WERI-Rb-1 (cell line): ENCODE measurements at regions not wholly inside any gene's neighbourhood (a gene's known extent, or its start where the extent isn't known, plus 50 kb on each side); places are given as distances from the start of the nearest gene placed in this dataset.

Source experiments
- DNase-seq: peaks from one replicate; pipeline ENCODE4 v3.0.0-alpha.2; 2020
- H3K27ac ChIP-seq: fragments of 250-450 bp; sonication (Bioruptor Pico); 2 replicates; pipeline ENCODE4 v1.5.1; 2020; ENCODE audit warnings: mild to moderate bottlenecking, moderate library complexity
- H3K27me3 ChIP-seq: fragments of 250-450 bp; sonication (Bioruptor Pico); 2 replicates; pipeline ENCODE4 v1.5.1; 2021; ENCODE audit warnings: mild to moderate bottlenecking, low read depth, moderate library complexity; ENCODE audit not compliant: insufficient read depth, severe bottlenecking
- H3K36me3 ChIP-seq: fragments of 250-450 bp; sonication (Bioruptor Pico); 2 replicates; pipeline ENCODE4 v1.5.1; 2020; ENCODE audit warnings: mild to moderate bottlenecking, moderate library complexity
- H3K4me3 ChIP-seq: 2 replicates; pipeline ENCODE4 v1.5.1; 2011; ENCODE audit warnings: low read depth, mild to moderate bottlenecking, control low read depth, low read length
- H3K9me3 ChIP-seq: fragments of 250-450 bp; sonication (Bioruptor Pico); 2 replicates; pipeline ENCODE4 v1.5.1; 2021; ENCODE audit warnings: mild to moderate bottlenecking, moderate library complexity; ENCODE audit not compliant: severe bottlenecking
- TF ChIP-seq, protein P1 (sequence below): IDR thresholded peaks from 2 replicates; pipeline ENCODE4 v1.5.1; 2011; ENCODE audit warnings: low read depth, mild to moderate bottlenecking, control low read depth, inconsistent platforms, low read length

DNA sequence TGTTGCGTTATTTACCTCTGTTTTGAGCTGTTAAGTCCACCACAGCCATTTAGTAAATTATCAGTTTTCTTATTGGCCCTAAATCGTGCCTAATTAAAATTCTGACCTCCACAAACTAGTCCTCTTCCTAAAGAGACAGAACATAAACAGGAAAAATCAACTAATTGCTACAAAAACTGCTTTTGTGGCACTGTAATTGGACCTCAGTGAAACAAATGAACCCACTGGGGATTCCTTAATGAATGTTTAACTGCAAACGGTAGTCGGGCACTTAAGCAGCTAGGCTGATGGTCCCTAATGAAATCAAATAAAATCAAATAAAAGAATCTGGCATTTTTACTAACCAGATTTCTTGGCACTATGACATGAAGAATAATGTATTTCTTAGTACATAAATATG, 513.4 kb upstream of the SLC35B3 start:
- H3K36me3 ChIP-seq, result no peaks in the 10 kb centered on the region
- H3K9me3 ChIP-seq, result no peaks in the 10 kb centered on the region
- H3K4me3 ChIP-seq, result no peak overlapping the region
- H3K27ac ChIP-seq, result no peak overlapping the region
- H3K27me3 ChIP-seq, result no peaks in the 10 kb centered on the region
- DNase-seq, result no peak
- TF ChIP-seq, protein P1, sequence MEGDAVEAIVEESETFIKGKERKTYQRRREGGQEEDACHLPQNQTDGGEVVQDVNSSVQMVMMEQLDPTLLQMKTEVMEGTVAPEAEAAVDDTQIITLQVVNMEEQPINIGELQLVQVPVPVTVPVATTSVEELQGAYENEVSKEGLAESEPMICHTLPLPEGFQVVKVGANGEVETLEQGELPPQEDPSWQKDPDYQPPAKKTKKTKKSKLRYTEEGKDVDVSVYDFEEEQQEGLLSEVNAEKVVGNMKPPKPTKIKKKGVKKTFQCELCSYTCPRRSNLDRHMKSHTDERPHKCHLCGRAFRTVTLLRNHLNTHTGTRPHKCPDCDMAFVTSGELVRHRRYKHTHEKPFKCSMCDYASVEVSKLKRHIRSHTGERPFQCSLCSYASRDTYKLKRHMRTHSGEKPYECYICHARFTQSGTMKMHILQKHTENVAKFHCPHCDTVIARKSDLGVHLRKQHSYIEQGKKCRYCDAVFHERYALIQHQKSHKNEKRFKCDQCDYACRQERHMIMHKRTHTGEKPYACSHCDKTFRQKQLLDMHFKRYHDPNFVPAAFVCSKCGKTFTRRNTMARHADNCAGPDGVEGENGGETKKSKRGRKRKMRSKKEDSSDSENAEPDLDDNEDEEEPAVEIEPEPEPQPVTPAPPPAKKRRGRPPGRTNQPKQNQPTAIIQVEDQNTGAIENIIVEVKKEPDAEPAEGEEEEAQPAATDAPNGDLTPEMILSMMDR, result no peak

DNA sequence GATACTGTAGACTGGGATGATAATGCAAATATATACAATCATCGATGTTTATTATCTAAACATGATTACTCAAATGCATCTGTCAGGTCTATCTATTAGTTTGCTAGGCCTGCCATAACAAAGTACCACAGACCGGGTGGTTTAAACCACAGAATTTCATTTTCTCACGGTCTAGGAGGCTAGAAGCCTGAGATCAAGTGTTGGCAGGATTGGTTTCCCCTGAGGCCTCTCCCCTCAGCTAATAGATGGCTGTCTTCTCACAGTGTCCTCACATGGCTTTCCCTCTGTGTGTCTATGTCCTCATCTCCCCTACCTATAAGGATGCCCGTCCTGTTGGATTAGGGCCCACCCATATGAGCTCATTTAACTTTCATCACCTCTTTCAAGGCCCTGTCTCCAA, 512.6 kb upstream of the SLC35B3 start:
- no peak for DNase-seq
- no peak overlapping the region for H3K27ac ChIP-seq
- no peaks in the 10 kb centered on the region for H3K27me3 ChIP-seq
- H3K9me3 ChIP-seq, result no peaks in the 10 kb centered on the region
- TF ChIP-seq, protein P1, result no peak
- no peaks in the 10 kb centered on the region for H3K36me3 ChIP-seq
- no peak overlapping the region for H3K4me3 ChIP-seq

DNA sequence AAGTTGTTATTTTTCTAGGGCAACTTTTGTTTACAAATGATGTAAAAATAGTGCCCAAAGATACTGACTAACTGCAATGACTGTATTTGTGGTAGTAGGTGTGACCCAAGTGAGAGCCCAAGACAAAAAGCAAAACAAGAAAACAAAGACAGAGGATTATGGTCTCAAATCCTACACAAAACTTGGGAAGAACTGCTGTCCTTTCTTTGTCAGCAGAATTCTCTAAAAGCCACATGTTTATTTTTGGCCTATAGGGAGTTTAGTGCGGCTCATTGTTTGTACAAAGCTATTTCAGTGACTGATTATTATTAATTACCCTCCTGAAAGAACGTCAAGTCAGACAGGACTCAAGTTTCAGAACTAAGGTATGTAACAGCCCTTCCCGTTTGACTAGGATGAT, 509.2 kb upstream of the SLC35B3 start:
- Histone ChIP-seq H3K27me3 (no peaks in the 10 kb centered on the region), H3K9me3 (no peaks in the 10 kb centered on the region), H3K4me3 (no peak overlapping the region), H3K36me3 (no peaks in the 10 kb centered on the region), H3K27ac (no peak overlapping the region)
- DNase-seq, result no peak
- TF ChIP-seq, protein P1, result no peak

DNA sequence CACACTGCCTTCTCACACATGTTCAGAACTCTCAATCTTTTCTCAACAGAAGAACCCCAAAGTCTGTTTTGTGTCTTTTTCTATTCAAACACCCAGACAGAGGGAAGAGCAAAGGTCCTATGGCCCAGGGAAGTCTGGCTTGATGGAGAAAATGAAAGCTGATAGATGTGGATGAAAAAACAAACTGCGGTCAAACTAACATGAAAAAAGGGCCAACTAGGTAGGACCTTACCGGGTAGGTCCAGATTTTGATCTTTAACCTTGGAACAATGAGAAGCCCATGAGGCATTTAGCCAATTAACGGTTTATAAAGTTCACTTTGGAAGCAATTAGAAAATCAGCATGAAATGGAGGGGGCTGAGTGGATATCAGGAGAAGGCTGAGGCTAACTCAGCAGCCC, 507.7 kb upstream of the SLC35B3 start:
- Histone ChIP-seq H3K27me3 (no peaks in the 10 kb centered on the region), H3K27ac (no peak overlapping the region), H3K9me3 (no peaks in the 10 kb centered on the region), H3K36me3 (no peaks in the 10 kb centered on the region), H3K4me3 (no peak overlapping the region)
- TF ChIP-seq, protein P1, result no peak
- no peak for DNase-seq

DNA sequence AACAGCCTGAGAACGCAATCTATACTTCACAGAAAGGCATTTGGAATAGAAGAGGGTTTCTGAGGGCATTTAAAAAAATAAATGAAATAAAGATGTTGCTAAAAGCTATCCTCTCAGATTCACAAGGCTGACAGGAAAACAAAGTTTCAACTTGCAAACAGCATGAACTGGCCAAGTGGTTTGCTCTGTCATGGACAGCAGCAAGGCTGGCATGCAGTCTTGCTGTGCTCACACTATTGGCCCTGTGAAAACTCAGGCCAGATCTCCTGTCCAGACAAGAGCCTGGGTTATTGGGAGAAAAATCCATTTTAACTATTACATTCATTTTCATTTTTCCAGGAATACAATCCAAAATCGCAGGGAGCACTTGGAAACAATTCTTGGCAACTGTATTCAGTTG, 506.2 kb upstream of the SLC35B3 start:
- H3K9me3 ChIP-seq, result peaks cover 3% of the 10 kb centered on the region
- TF ChIP-seq, protein P1, result no peak
- H3K27ac ChIP-seq, result no peak overlapping the region
- no peak for DNase-seq
- no peaks in the 10 kb centered on the region for H3K27me3 ChIP-seq
- H3K36me3 ChIP-seq, result no peaks in the 10 kb centered on the region
- H3K4me3 ChIP-seq, result no peak overlapping the region

DNA sequence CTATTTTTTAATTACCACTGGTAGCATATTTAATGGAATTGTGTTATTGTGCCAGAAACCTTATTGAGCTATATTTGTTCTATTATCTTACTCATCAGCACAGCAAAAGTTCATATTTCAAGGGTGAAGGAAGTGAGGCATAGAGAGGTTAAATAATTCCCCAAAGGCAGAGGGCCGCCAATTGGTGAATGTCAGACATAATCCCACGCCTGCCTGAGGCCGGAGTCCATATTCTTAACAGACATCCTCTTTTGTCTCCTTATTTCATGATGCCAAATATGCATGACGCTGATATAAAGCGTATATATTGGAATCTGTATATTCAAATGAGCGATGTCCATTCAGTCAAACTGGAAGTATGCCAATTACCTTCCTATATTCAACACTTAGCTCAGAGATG, 505.0 kb upstream of the SLC35B3 start:
- Histone ChIP-seq H3K27ac (no peak overlapping the region), H3K27me3 (no peaks in the 10 kb centered on the region), H3K9me3 (peaks cover 3% of the 10 kb centered on the region), H3K4me3 (no peak overlapping the region), H3K36me3 (no peaks in the 10 kb centered on the region)
- no peak for DNase-seq
- TF ChIP-seq, protein P1, result no peak
